Endothelial cell of umbilical vein (primary cell): ENCODE measurements at regions not wholly inside any gene's neighbourhood (a gene's known extent, or its start where the extent isn't known, plus 50 kb on each side); places are given as distances from the start of the nearest gene placed in this dataset.

Experiments used
- BruUV-seq: library from RNA; stranded (reverse); fragments of 400-500 nt; replicated peaks from 2 replicates; lab custom pipeline; 2021; lab: Mats Ljungman, UMichigan
- CTCF ChIA-PET: fragments of 300-600, 350-600 bp; sonication (Branson Sonifier 250); formaldehyde crosslinking; loops from one replicate; lab custom pipeline; 2021; ENCODE audit warnings: antibody characterized with exemption, inconsistent platforms; lab: Charles Lee
- POLR2A ChIA-PET: fragments of 300-600, 350-600 bp; sonication (Branson Sonifier 250); formaldehyde crosslinking; loops from one replicate; lab custom pipeline; 2021; ENCODE audit warnings: antibody characterized with exemption, inconsistent platforms; lab: Charles Lee
- DNase-seq: peaks from one replicate; pipeline ENCODE4 v3.0.0-alpha.2; 2011; ENCODE audit warnings: low read depth, low spot score
- FAIRE-seq: peaks from 2 replicates; lab custom pipeline; 2011; peaks lifted over from hg19 to GRCh38; lab: Jason Lieb, UNC
- H2AFZ ChIP-seq: 2 replicates; pipeline ENCODE4 v1.6.0; 2012; ENCODE audit warnings: low read depth, low read length, control low read depth, inconsistent platforms
- H3K27ac ChIP-seq: 2 replicates; pipeline ENCODE4 v1.5.1; 2011; ENCODE audit warnings: low read depth, mild to moderate bottlenecking, control low read depth, low read length, moderate library complexity; ENCODE audit not compliant: insufficient read depth
- H3K27me3 ChIP-seq, 2 experiments: 2 replicates each; pipeline versions ENCODE4 v1.6.0 to v1.6.1; 2011; ENCODE audit warnings: low read length in 2 of 2, mixed read lengths in 1 of 2; ENCODE audit not compliant: control insufficient read depth in 2 of 2, insufficient read depth in 2 of 2
- H3K36me3 ChIP-seq, 2 experiments: 2 replicates in 1 of 2; 3 replicates in 1 of 2; pipeline ENCODE4 v1.5.1; 2011; ENCODE audit warnings: low read length in 2 of 2, mild to moderate bottlenecking in 1 of 2, moderate library complexity in 1 of 2; ENCODE audit not compliant: control insufficient read depth in 2 of 2, insufficient read depth in 2 of 2; ENCODE audit errors: extremely low read depth in 1 of 2
- H3K4me1 ChIP-seq: 3 replicates; pipeline ENCODE4 v1.5.1; 2011; ENCODE audit warnings: mild to moderate bottlenecking, low read length; ENCODE audit not compliant: control insufficient read depth, insufficient read depth; ENCODE audit errors: extremely low read depth
- H3K4me2 ChIP-seq: 2 replicates; pipeline ENCODE4 v1.6.1; 2011; ENCODE audit warnings: low read length, control low read depth, mixed read lengths; ENCODE audit not compliant: insufficient read depth
- H3K4me3 ChIP-seq, 3 experiments: fragments of 200-600 bp in 1 of 3; sonication (generic), shearing (Covaris generic) in 1 of 3; replicated peaks in 1 of 3; 2 replicates each; pipeline ENCODE4 v1.5.1; 2011 to 2016; ENCODE audit warnings: control low read depth in 3 of 3, low read length in 3 of 3, mild to moderate bottlenecking in 2 of 3, inconsistent platforms in 1 of 3, low read depth in 1 of 3, moderate library complexity in 1 of 3; ENCODE audit not compliant: insufficient read depth in 1 of 3
- H3K79me2 ChIP-seq: 2 replicates; pipeline ENCODE4 v1.6.0; 2012; ENCODE audit warnings: low read length, inconsistent platforms; ENCODE audit not compliant: control insufficient read depth, insufficient read depth
- H3K9ac ChIP-seq: replicated peaks from 2 replicates; pipeline ENCODE3; 2011; ENCODE audit warnings: low read length, control low read depth; ENCODE audit not compliant: insufficient read depth; ENCODE audit errors: extremely low read depth
- H3K9me1 ChIP-seq: replicated peaks from 3 replicates; pipeline ENCODE4 v1.6.0; 2011; ENCODE audit warnings: mild to moderate bottlenecking, low read length; ENCODE audit not compliant: control insufficient read depth, insufficient read depth; ENCODE audit errors: extremely low read depth
- H3K9me3 ChIP-seq: replicated peaks from 2 replicates; pipeline ENCODE4 v1.5.1; 2012; ENCODE audit warnings: low read length, inconsistent platforms; ENCODE audit not compliant: control insufficient read depth, insufficient read depth
- H4K20me1 ChIP-seq: replicated peaks from 2 replicates; pipeline ENCODE3; 2011; ENCODE audit warnings: mild to moderate bottlenecking, low read length; ENCODE audit not compliant: control insufficient read depth, insufficient read depth; ENCODE audit errors: extremely low read depth
- EZH2 ChIP-seq: IDR thresholded peaks from 2 replicates; pipeline ENCODE4 v1.6.1; 2012; ENCODE audit warnings: borderline replicate concordance, low read depth, mild to moderate bottlenecking, moderate library complexity, low read length, inconsistent platforms; ENCODE audit not compliant: severe bottlenecking
- FOS ChIP-seq: IDR thresholded peaks from 2 replicates; pipeline ENCODE4 v1.6.1; 2011; ENCODE audit warnings: mild to moderate bottlenecking, low read length, moderate library complexity, borderline replicate concordance; ENCODE audit not compliant: insufficient read depth
- GATA2 ChIP-seq: IDR thresholded peaks from 2 replicates; pipeline ENCODE4 v1.7.0; 2011; ENCODE audit warnings: low read depth, mild to moderate bottlenecking, moderate library complexity, mixed read lengths, low read length; ENCODE audit not compliant: insufficient read length, insufficient read depth
- JUN ChIP-seq: IDR thresholded peaks from 2 replicates; pipeline ENCODE4 v1.6.1; 2011; ENCODE audit warnings: borderline replicate concordance, low read depth; ENCODE audit not compliant: insufficient read length, insufficient read depth
- MYC ChIP-seq: IDR thresholded peaks from one replicate; pipeline ENCODE4 v1.6.1; 2011; ENCODE audit warnings: mild to moderate bottlenecking, low read depth, low read length
- POLR2A ChIP-seq: IDR thresholded peaks from 2 replicates; pipeline ENCODE4 v1.6.1; 2012; ENCODE audit warnings: low read depth, mild to moderate bottlenecking, control low read depth, low read length
- POLR2AphosphoS5 ChIP-seq: IDR thresholded peaks from 2 replicates; pipeline ENCODE4 v1.6.1; 2012; ENCODE audit warnings: low read depth, mild to moderate bottlenecking, control low read depth, low read length, moderate library complexity; ENCODE audit not compliant: insufficient read depth
- dilution Hi-C: fragments of 300-500 bp; cut with MboI; formaldehyde crosslinking; loops from one replicate; pipeline ENCODE4 v1.15.0; 2019; ENCODE audit warnings: low sequenced_read_pairs; ENCODE audit not compliant: extremely low pct_ligation_motif_present
- intact Hi-C: fragments of 100-400 bp; cut with micrococcal nuclease; formaldehyde crosslinking; loops from one replicate; pipeline ENCODE4 v1.10.0; 2022
- TF ChIP-seq, protein P1 (sequence below): IDR thresholded peaks from 2 replicates; pipeline ENCODE4 v1.6.1; 2011; ENCODE audit not compliant: insufficient read depth, insufficient read length
- TF ChIP-seq, protein P2 (sequence below), 2 donors: IDR thresholded peaks; 1 replicate in 1 of 2; 2 replicates in 1 of 2; pipeline ENCODE4 v1.5.1; 2011; ENCODE audit warnings: low read length in 2 of 2, mild to moderate bottlenecking in 2 of 2, moderate library complexity in 2 of 2, control low read depth in 1 of 2, inconsistent platforms in 1 of 2, low read depth in 1 of 2; ENCODE audit not compliant: insufficient read depth in 1 of 2; ENCODE audit errors: extremely low read depth in 1 of 2

DNA sequence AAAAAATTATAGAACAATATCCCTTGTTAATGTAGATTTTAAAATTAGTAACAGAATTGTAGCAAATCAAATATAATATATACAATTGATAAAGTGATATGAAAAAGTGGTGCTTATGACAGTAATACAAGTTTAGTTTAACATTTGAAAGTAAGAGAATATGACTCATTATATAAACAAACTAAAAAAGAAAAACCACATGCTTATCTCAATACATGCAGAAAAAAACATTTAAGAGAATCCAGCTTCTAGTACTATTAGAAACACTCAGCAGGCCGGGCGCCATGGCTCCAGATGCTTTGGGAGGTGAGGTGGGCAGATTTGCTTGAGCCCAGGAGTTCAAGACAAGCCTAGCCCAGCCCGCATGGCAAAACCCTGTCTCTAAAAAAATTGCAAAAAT is 60.7 kb upstream of the LAMA2 start:
- TF ChIP-seq POLR2A (no peak), JUN (no peak), FOS (no peak), MYC (no peak), GATA2 (no peak), POLR2AphosphoS5 (no peak), EZH2 (no peak)
- TF ChIP-seq, protein P1, sequence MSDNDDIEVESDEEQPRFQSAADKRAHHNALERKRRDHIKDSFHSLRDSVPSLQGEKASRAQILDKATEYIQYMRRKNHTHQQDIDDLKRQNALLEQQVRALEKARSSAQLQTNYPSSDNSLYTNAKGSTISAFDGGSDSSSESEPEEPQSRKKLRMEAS: no peak
- Histone ChIP-seq H3K9me3 (no peaks in the 10 kb centered on the region), H3K4me2 (no peak overlapping the region), H3K9ac (no peak overlapping the region), H3K27me3 (peaks cover 0 to 7% of the 10 kb centered on the region in 2 experiments), H3K36me3 (no peaks in the 10 kb centered on the region), H4K20me1 (no peaks in the 10 kb centered on the region), H3K79me2 (no peaks in the 10 kb centered on the region), H3K4me1 (no peaks in the 10 kb centered on the region), H2AFZ (no peak overlapping the region), H3K4me3 (no peak overlapping the region), H3K9me1 (no peaks in the 10 kb centered on the region), H3K27ac (no peak overlapping the region)
- BruUV-seq: no TSS peak
- dilution Hi-C loops: no loop called here
- FAIRE-seq (no peak), DNase-seq (no peak)
- ChIA-PET CTCF (interaction anchor here (0.9 to 1.0 kb wide), 2 partner anchors 15 to 548 kb away, joined by 3 read pairs; no protein-coding TSS in a partner anchor), POLR2A (no interaction called here)
- intact Hi-C loops: no loop called here

DNA sequence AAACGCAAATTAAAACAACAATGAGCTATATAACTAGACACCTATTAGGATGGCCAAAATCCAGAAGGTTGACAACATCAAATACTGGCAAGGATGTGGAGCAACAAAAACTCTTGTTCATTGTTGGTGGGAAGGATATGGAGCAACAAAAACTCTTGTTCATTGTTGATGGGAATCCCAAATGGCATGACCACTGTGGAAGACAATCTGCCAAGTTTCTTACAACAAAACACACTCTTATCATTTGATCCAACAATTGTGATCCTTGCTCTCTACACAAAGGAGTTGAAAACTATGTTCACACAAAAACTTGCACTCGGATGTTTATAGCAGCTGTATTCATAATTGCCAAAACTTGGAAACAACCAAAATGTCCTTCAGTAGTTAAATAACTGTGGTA is 61.8 kb upstream of the LAMA2 start:
- no peak overlapping the region for H3K9ac ChIP-seq
- H2AFZ ChIP-seq: no peak overlapping the region
- POLR2A ChIA-PET: no interaction called here
- FAIRE-seq (no peak), DNase-seq (no peak)
- no peaks in the 10 kb centered on the region for H3K79me2 ChIP-seq
- peaks cover 0 to 7% of the 10 kb centered on the region in 2 experiments for H3K27me3 ChIP-seq
- BruUV-seq: no TSS peak
- intact Hi-C loops: no loop called here
- TF ChIP-seq, protein P1: no peak
- TF ChIP-seq POLR2A (no peak), JUN (no peak), GATA2 (no peak), MYC (no peak), EZH2 (no peak), FOS (no peak), POLR2AphosphoS5 (no peak)
- TF ChIP-seq, protein P2, sequence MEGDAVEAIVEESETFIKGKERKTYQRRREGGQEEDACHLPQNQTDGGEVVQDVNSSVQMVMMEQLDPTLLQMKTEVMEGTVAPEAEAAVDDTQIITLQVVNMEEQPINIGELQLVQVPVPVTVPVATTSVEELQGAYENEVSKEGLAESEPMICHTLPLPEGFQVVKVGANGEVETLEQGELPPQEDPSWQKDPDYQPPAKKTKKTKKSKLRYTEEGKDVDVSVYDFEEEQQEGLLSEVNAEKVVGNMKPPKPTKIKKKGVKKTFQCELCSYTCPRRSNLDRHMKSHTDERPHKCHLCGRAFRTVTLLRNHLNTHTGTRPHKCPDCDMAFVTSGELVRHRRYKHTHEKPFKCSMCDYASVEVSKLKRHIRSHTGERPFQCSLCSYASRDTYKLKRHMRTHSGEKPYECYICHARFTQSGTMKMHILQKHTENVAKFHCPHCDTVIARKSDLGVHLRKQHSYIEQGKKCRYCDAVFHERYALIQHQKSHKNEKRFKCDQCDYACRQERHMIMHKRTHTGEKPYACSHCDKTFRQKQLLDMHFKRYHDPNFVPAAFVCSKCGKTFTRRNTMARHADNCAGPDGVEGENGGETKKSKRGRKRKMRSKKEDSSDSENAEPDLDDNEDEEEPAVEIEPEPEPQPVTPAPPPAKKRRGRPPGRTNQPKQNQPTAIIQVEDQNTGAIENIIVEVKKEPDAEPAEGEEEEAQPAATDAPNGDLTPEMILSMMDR (IDR thresholded peaks at IDR 0.05; ENCODE audit: extremely low read depth in 1 of 2, insufficient read depth in 1 of 2, low read depth in 1 of 2, low read length in 2 of 2): no peak
- H4K20me1 ChIP-seq: no peaks in the 10 kb centered on the region
- no peak overlapping the region for H3K27ac ChIP-seq
- no peaks in the 10 kb centered on the region for H3K4me1 ChIP-seq
- no peaks in the 10 kb centered on the region for H3K9me1 ChIP-seq
- dilution Hi-C loops: no loop called here
- H3K4me2 ChIP-seq: no peak overlapping the region
- no peaks in the 10 kb centered on the region for H3K9me3 ChIP-seq
- H3K4me3 ChIP-seq: no peak overlapping the region
- no peaks in the 10 kb centered on the region for H3K36me3 ChIP-seq
- CTCF ChIA-PET: interaction anchor here (1.6 to 2.2 kb wide), 2 partner anchors 14 to 30 kb away, joined by 3 to 9 read pairs; no protein-coding TSS in a partner anchor
